Caco-2 (cell line): ENCODE measurements at regions not wholly inside any gene's neighbourhood (a gene's known extent, or its start where the extent isn't known, plus 50 kb on each side); places are given as distances from the start of the nearest gene placed in this dataset.

Experiments
- BruUV-seq: library from RNA; stranded (reverse); fragments of 400-500 nt; replicated peaks from 2 replicates; lab custom pipeline; 2021; lab: Mats Ljungman, UMichigan
- CTCF ChIA-PET: fragments of 300-600 bp; sonication (Branson Sonifier 250); formaldehyde crosslinking; loops from one replicate; lab custom pipeline; 2022; ENCODE audit warnings: antibody characterized with exemption; lab: Charles Lee
- POLR2A ChIA-PET: fragments of 300-600 bp; sonication (Branson Sonifier 250); formaldehyde crosslinking; loops from one replicate; lab custom pipeline; 2022; ENCODE audit warnings: antibody characterized with exemption; lab: Charles Lee
- DNase-seq, 2 experiments: peaks; one replicate each; pipeline versions ENCODE4 v3.0.0 to v3.0.0-alpha.2; 2020 to 2022
- H3K27me3 ChIP-seq: replicated peaks from 2 replicates; pipeline ENCODE4 v1.6.0; 2011; ENCODE audit warnings: low read length; ENCODE audit not compliant: control insufficient read depth, insufficient read depth
- H3K36me3 ChIP-seq: 2 replicates; pipeline ENCODE4 v1.5.1; 2011; ENCODE audit warnings: low read length; ENCODE audit not compliant: control insufficient read depth, insufficient read depth
- H3K4me1 ChIP-seq: fragments of 250-450 bp; sonication (Bioruptor Pico); 2 replicates; pipeline ENCODE4 v1.5.1; 2020; ENCODE audit warnings: mild to moderate bottlenecking
- H3K4me3 ChIP-seq: 2 replicates; pipeline ENCODE4 v1.5.1; 2011; ENCODE audit warnings: low read depth, mild to moderate bottlenecking, control low read depth, low read length
- H3K9me3 ChIP-seq: fragments of 250-450 bp; sonication (Bioruptor Pico); 2 replicates; pipeline ENCODE4 v1.5.1; 2020; ENCODE audit warnings: mild to moderate bottlenecking, moderate library complexity
- H3K27ac Mint-ChIP-seq: one replicate; pipeline ENCODE4 v1.8.0; 2022; ENCODE audit warnings: mixed read lengths; ENCODE audit not compliant: unreplicated experiment
- H3K27me3 Mint-ChIP-seq: one replicate; pipeline ENCODE4 v1.8.0; 2022; ENCODE audit warnings: mixed read lengths; ENCODE audit not compliant: insufficient read depth, unreplicated experiment
- H3K36me3 Mint-ChIP-seq: one replicate; pipeline ENCODE4 v1.8.0; 2022; ENCODE audit warnings: mild to moderate bottlenecking, mixed read lengths; ENCODE audit not compliant: insufficient read depth, unreplicated experiment
- H3K4me1 Mint-ChIP-seq: one replicate; pipeline ENCODE4 v1.8.0; 2022; ENCODE audit warnings: low read depth, mixed read lengths; ENCODE audit not compliant: unreplicated experiment
- H3K4me3 Mint-ChIP-seq: one replicate; pipeline ENCODE4 v1.8.0; 2022; ENCODE audit warnings: mild to moderate bottlenecking, moderate library complexity, mixed read lengths; ENCODE audit not compliant: unreplicated experiment
- H3K9me3 Mint-ChIP-seq: one replicate; pipeline ENCODE4 v1.8.0; 2022; ENCODE audit warnings: mixed read lengths; ENCODE audit not compliant: unreplicated experiment
- intact Hi-C: fragments of 100-400 bp; cut with micrococcal nuclease; formaldehyde crosslinking; loops from one replicate; pipeline ENCODE4 v1.10.0; 2022; ENCODE audit not compliant: unreplicated experiment
- TF ChIP-seq, protein P1 (sequence below), 2 experiments: fragments of 200-600 bp in 1 of 2; IDR thresholded peaks; 1 replicate in 1 of 2; 2 replicates in 1 of 2; pipeline versions ENCODE4 v1.5.1 to v1.8.0; 2011 to 2022; ENCODE audit warnings: antibody characterized with exemption in 1 of 2, control low read depth in 1 of 2, inconsistent platforms in 1 of 2, low read depth in 1 of 2, low read length in 1 of 2, mild to moderate bottlenecking in 1 of 2, moderate library complexity in 1 of 2; ENCODE audit not compliant: insufficient read depth in 1 of 2, severe bottlenecking in 1 of 2, unreplicated experiment in 1 of 2

DNA sequence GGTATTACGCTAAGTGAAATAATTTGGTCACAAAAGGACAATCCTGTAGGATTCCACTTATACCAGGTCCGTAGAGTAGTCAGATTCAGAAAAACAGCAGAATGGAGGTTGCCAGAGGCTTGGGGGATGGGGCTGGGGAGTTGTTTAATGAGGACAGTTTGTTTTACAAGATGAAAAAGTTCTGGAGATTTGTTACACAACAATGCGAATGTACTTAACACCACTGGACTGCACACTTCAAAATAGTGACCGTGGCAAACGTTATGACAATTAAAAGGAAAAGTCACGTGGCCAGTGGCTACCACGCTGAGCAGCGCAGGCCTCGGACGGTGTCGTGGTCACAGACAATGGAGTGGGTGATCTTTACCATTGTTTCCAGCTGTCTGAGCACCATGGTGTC is 338.1 kb downstream of the SEC14L1 start:
- Histone ChIP-seq H3K27me3 (no peaks in the 10 kb centered on the region), H3K4me3 (no peak overlapping the region), H3K4me1 (peaks cover 18% of the 10 kb centered on the region), H3K9me3 (no peaks in the 10 kb centered on the region), H3K36me3 (peaks cover 10% of the 10 kb centered on the region)
- Mint-ChIP-seq H3K4me3 (no peak overlapping the region), H3K27me3 (no peaks in the 10 kb centered on the region), H3K36me3 (peaks cover 69% of the 10 kb centered on the region), H3K27ac (peak overlapping the region; percentile 70), H3K4me1 (peaks cover 16% of the 10 kb centered on the region), H3K9me3 (no peaks in the 10 kb centered on the region)
- TF ChIP-seq, protein P1, sequence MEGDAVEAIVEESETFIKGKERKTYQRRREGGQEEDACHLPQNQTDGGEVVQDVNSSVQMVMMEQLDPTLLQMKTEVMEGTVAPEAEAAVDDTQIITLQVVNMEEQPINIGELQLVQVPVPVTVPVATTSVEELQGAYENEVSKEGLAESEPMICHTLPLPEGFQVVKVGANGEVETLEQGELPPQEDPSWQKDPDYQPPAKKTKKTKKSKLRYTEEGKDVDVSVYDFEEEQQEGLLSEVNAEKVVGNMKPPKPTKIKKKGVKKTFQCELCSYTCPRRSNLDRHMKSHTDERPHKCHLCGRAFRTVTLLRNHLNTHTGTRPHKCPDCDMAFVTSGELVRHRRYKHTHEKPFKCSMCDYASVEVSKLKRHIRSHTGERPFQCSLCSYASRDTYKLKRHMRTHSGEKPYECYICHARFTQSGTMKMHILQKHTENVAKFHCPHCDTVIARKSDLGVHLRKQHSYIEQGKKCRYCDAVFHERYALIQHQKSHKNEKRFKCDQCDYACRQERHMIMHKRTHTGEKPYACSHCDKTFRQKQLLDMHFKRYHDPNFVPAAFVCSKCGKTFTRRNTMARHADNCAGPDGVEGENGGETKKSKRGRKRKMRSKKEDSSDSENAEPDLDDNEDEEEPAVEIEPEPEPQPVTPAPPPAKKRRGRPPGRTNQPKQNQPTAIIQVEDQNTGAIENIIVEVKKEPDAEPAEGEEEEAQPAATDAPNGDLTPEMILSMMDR (IDR thresholded peaks at IDR 0.05; ENCODE audit: insufficient read depth in 1 of 2, low read depth in 1 of 2, low read length in 1 of 2, severe bottlenecking in 1 of 2, unreplicated experiment in 1 of 2) = no peak
- no TSS peak for BruUV-seq
- POLR2A ChIA-PET = no interaction called here
- DNase-seq = no peak
- CTCF ChIA-PET = no interaction called here
- intact Hi-C loops = no loop called here

- no TSS peak for BruUV-seq
- peaks cover 12% of the 10 kb centered on the region for H3K4me1 Mint-ChIP-seq
Observed at GRCh38 chr17:77479372-77480198, 338.8 kb downstream of the SEC14L1 start.

GRCh38 chr17:77480199-77480508 is 339.4 kb downstream of the SEC14L1 start:
- Mint-ChIP-seq H3K27me3 (no peaks in the 10 kb centered on the region), H3K9me3 (no peaks in the 10 kb centered on the region), H3K4me1 (peaks cover 12% of the 10 kb centered on the region), H3K36me3 (peaks cover 56% of the 10 kb centered on the region), H3K27ac (peak overlapping the region; percentile 70), H3K4me3 (no peak overlapping the region)
- no peak for DNase-seq
- no peaks in the 10 kb centered on the region for H3K27me3 ChIP-seq
- no peak overlapping the region for H3K4me3 ChIP-seq
- BruUV-seq = no TSS peak
- TF ChIP-seq, protein P1 (IDR thresholded peaks at IDR 0.05; ENCODE audit: insufficient read depth in 1 of 2, low read depth in 1 of 2, low read length in 1 of 2, severe bottlenecking in 1 of 2, unreplicated experiment in 1 of 2) = no peak
- intact Hi-C loops = no loop called here
- H3K9me3 ChIP-seq = no peaks in the 10 kb centered on the region
- CTCF ChIA-PET = no interaction called here
- H3K36me3 ChIP-seq = peaks cover 10% of the 10 kb centered on the region
- POLR2A ChIA-PET = no interaction called here
- H3K4me1 ChIP-seq = peaks cover 10% of the 10 kb centered on the region; the same call in 1 of the 2 replicates

More at GRCh38 chr17:77479372-77480198, 338.8 kb downstream of the SEC14L1 start:
- Histone ChIP-seq H3K4me1 (peaks cover 11% of the 10 kb centered on the region), H3K27me3 (no peaks in the 10 kb centered on the region), H3K36me3 (peaks cover 10% of the 10 kb centered on the region), H3K4me3 (no peak overlapping the region), H3K9me3 (no peaks in the 10 kb centered on the region)
- intact Hi-C loops = no loop called here
- DNase-seq = no peak
- CTCF ChIA-PET = no interaction called here
- TF ChIP-seq, protein P1 (IDR thresholded peaks at IDR 0.05; ENCODE audit: insufficient read depth in 1 of 2, low read depth in 1 of 2, low read length in 1 of 2, severe bottlenecking in 1 of 2, unreplicated experiment in 1 of 2) = no peak
- no peaks in the 10 kb centered on the region for H3K9me3 Mint-ChIP-seq
- peak overlapping the region; percentile 70 for H3K27ac Mint-ChIP-seq
- H3K36me3 Mint-ChIP-seq = peaks cover 62% of the 10 kb centered on the region
- no peak overlapping the region for H3K4me3 Mint-ChIP-seq
- no peaks in the 10 kb centered on the region for H3K27me3 Mint-ChIP-seq
- POLR2A ChIA-PET = no interaction called here
